Activated CD4-positive, alpha-beta T cell treated with anti-CD3 and anti-CD28 coated beads for 4 hours (primary cell): ENCODE measurements at regions not wholly inside any gene's neighbourhood (a gene's known extent, or its start where the extent isn't known, plus 50 kb on each side); places are given as distances from the start of the nearest gene placed in this dataset.

ENCODE experiments used
- DNase-seq, 2 donors: peaks; one replicate each; pipeline ENCODE4 v3.0.0-alpha.2; 2020

GRCh38 chr6:12383448-12383847 is 93.3 kb downstream of the EDN1 start:
- DNase-seq, result no peak

GRCh38 chr6:12384357-12384912 is 94.3 kb downstream of the EDN1 start:
- no peak for DNase-seq

- DNase-seq, result no peak
These were observed 95.2 kb downstream of the EDN1 start for GRCh38 chr6:12385316-12385715.

- DNase-seq, result no peak
These were observed 96.7 kb downstream of the EDN1 start for GRCh38 chr6:12386816-12387215.

- DNase-seq, result no peak
These were observed 101.3 kb downstream of the EDN1 start for GRCh38 chr6:12391472-12391871.

GRCh38 chr6:12392490-12392889 is 102.3 kb downstream of the EDN1 start:
- DNase-seq, result no peak

GRCh38 chr6:12393100-12393499 is 102.9 kb downstream of the EDN1 start:
- DNase-seq, result no peak

- no peak for DNase-seq
These were observed 104.0 kb downstream of the EDN1 start for GRCh38 chr6:12394170-12394569.

GRCh38 chr6:12395898-12396297 is 105.7 kb downstream of the EDN1 start:
- no peak for DNase-seq

GRCh38 chr6:12401200-12401599 is 111.0 kb downstream of the EDN1 start:
- no peak for DNase-seq

- no peak for DNase-seq
These were observed 113.2 kb downstream of the EDN1 start for GRCh38 chr6:12403201-12403826.

GRCh38 chr6:12403947-12404647 is 113.9 kb downstream of the EDN1 start:
- no peak for DNase-seq

- no peak for DNase-seq
These were observed 114.5 kb downstream of the EDN1 start for GRCh38 chr6:12404651-12405050.

- no peak for DNase-seq
These were observed 118.6 kb downstream of the EDN1 start for GRCh38 chr6:12408752-12409151.

GRCh38 chr6:12410946-12411345 is 120.8 kb downstream of the EDN1 start:
- DNase-seq, result no peak

- no peak for DNase-seq
These were observed 124.0 kb downstream of the EDN1 start for GRCh38 chr6:12414096-12414675.

GRCh38 chr6:12415980-12416598 is 125.9 kb downstream of the EDN1 start:
- DNase-seq, result no peak

- DNase-seq, result no peak
These were observed 127.0 kb downstream of the EDN1 start for GRCh38 chr6:12417191-12417590.

- no peak for DNase-seq
These were observed 128.8 kb downstream of the EDN1 start for GRCh38 chr6:12418946-12419345.

- no peak for DNase-seq
These were observed 129.6 kb downstream of the EDN1 start for GRCh38 chr6:12419631-12420272.

- no peak for DNase-seq
These were observed 130.5 kb downstream of the EDN1 start for GRCh38 chr6:12420626-12421025.

- DNase-seq, result no peak
These were observed 131.4 kb downstream of the EDN1 start for GRCh38 chr6:12421596-12421995.

GRCh38 chr6:12422848-12423247 is 132.7 kb downstream of the EDN1 start:
- DNase-seq, result no peak
